ENCODE measurements at regions not wholly inside any gene's neighbourhood (a gene's known extent, or its start where the extent isn't known, plus 50 kb on each side); places are given as distances from the start of the nearest gene placed in this dataset.
"Not testable (repeated sequence)": the region's sequence is repeated elsewhere in the genome, so short reads cannot be mapped to it uniquely, and the experiment has no call there.

DNA sequence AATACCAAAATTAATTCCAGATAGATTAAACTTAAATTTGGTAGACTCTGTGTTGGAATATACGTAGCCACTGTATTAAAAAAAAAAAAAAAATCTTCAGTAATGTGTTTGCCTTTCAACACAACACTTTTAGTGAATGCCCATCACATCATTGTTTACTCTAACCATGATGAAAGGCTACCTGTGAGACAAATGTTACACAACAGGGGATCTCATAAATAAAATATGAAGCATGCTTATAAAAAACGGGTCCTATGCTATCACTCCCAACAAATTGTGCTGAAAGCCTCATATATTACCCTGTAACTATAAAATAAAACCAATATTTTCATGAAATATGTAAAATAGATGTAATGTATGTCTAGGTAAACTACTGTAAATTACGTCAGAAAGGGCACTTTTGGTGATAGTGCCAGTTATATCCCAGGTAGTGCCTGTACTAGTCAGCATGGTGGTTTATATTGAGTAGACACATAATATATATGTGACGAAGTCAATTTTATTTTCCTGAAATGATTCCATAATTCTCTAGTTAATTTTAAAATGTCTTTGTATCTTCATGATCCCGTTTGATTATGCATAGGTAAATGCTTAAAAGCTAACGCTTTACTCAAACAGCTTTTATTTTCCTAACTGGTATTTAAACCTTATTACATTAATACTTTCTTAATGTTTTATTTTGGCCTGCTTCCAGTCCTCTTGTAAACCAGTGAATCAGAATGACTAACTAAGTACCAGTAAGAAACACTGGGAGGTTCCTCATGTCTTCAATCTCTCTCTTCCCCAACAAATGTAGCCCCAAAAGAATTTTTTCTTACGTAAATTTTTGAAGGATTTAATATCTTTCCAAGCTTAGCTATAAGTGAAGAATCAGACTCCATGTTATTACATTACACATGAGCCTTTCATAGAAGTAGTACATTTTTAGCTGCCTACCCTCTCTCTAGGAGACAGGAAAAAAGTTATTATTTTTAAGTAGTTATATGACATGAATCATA is 420.3 kb downstream of the GABRG2 start:
- no peak for DNase-seq

DNA sequence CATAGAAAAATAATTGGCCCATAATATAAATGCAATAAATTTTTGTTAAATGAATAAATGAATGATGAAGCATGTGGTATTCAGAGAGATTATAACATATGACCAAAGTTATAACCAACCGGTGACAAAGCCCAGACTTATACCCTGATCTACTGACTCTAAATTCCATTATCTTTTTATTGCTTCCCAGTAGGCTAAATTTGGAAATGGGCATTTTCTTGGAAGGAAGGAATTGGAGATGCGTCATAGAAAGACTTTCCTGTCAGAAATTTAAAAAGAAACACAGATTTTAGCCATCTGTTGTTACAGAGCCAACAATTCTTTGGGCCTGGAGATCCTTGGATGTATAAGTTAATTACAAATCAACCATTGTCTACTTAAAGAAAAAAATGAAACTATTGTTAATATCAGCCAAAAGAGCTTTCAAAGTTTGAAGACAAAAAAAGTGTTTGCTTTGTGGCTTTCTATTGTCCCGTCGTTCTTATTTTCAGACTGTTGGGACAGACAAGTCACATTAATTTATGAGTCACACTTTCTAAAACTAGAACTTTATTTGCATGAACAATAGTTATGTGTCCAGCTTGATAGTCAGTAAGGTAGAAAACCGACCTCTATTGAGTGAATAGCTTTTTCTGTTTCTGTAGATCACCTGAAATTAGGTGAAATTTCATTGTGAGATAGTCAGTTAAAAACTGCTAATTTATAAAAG is 428.7 kb downstream of the GABRG2 start:
- no peak for DNase-seq

DNA sequence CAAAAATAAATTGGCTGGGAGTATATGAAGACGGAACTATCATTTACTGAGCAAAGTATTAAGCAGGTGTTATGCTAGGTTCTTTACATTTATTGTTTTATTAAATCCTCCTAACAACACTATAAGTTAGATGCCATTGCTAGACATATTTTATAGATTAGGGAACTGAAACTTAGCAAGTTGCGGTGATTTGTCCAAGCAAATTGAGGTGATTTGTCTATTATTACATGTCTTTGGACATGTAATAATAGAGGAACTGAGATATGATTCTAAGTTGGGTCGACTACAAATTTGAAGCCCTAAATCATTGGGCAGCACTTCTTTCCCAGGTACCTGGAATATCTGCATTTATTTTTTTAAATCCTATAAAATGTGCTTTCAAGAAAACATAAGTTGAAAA is 429.9 kb downstream of the GABRG2 start:
- no peak for DNase-seq

DNA sequence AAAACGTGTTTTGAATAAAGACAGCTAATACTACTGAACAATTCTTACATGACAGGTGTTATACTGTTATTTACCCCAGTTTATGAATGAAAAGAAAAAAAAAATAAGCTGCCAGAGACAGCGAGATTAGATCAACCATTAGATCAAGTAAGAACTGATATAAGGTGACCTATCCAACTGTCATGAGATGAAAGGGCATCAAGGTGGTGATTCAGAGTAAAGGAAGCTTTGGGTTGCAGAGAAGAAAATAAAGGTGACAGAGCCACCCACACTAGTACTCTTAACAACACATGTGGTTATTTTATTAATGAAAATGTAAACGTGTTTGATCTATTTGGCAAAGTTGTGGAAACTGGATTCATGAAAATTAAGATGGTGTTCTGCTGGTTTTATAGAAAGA is 435.2 kb downstream of the GABRG2 start:
- DNase-seq: no peak

DNA sequence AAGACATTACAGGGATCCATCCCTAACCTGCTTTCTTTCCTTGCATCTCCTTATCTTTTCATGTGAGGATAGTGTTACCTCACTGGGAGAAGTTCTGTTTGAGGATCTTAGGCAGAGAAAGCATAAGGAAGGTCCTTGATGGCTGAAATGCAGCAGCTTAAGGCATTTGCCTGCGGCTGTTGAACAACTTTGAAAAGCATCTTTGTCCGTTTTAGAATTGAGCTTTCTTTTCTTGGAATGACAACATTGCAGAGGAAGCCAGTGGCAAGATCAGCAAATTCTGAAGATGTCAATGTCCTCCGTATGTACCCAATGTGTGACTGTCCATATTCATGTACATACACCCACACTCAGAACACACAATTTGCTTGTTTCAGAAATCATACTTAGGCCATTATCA is 436.2 kb downstream of the GABRG2 start:
- DNase-seq: no peak

DNA sequence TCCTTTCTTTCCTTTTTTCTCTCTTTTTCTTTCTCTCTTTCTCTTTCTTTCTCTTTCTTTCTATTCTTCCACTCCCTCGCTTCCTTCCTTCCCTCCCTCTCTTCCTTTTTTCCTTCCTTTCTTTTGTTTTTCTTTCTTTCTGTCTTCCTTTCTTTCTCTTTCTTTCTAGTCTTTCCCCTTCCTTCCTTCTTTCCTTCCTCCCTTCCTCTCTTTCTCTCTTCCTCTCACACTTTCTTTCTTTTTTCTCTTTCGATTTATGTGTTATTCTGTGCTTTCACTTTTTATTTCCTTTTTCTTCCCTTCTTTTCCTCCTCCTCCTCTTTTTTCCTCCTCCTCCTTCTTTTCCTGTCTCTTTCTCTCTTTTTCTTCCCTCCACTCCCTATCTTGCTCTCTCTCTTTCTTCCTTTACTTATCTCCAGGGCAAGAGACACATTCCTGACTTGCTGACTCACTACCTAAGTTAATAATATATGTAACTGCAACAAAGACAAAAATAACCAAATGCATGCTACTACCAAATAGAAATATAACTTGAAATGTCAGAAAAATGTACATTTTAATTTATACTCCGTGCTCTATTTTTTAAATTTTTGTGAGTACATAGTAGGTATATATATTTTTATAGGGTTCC is 445.5 kb downstream of the GABRG2 start:
- no peak for DNase-seq

DNA sequence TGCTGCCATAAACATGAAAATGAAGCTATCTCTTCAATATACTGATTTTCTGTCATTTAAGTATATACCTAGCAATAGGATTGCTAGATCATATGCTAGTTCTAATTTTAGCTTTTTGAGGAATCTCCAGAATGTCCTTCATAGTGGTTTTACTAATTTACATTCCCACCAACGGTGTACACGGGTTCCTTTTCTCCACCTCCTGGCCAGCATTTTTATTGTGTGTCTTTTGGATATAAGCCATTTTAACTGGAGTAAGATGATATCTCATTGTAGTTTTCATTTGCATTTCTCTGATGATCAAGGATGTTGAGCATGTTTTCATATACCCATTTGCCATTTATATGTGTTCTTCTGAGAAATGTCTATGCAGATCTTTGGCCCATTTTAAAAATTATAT is 446.5 kb downstream of the GABRG2 start:
- DNase-seq: no peak

DNA sequence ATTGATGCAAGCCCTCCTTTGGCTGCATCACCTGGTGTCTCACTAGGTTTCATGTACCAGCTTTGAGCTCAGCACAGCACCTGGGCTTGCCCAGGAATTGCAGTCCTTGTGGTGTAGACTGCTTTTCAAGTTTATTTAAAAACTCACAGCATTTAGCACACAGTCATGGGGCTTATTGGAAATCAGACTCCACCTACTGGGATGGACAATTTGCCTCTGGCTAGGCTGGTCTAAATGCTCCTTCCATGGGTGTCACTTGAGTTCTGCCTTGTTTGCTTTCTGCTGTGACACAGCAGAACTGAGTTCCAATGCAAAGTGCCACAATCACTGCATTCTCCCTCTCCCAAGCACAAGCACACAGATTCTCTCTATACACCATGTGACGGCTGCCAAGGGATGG is 453.3 kb downstream of the GABRG2 start:
- no peak for DNase-seq

DNA sequence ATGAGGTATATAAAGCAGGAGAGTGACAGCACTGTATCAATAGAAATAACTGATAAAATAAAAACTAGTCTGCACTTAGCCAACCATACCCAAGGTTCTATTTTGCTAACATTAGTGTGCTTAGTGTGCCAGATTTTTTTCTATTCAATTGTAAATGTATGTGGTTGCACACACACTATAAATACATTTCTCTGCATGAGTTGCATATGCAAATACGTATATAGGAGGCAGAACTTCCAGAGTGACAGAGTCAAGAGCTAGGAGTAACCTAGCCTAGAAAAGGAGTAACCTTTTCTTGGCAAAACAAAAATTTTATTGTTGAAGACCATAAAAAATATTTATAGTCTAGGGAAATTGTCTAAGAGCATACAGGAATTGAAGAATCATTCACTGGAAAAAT is 461.6 kb downstream of the GABRG2 start:
- DNase-seq: no peak

DNA sequence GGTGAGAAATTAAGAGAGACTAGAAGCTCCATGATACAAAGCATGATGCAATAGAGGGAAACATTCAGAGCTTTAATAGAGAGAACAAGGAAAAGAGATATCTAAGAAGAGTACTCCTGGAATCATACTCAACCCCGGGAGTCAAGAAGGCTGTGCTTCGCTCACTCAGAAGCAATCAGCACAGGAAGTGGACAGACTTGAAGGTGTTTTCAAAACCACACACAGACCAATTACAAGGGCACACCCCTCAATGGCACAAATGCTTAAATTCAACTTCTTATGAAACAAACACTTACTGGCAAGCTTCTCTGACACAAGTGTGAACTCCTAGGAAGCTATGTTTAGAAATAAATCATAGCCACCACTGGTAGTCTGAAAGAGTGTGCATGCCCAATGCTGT is 462.3 kb downstream of the GABRG2 start:
- DNase-seq: no peak

DNA sequence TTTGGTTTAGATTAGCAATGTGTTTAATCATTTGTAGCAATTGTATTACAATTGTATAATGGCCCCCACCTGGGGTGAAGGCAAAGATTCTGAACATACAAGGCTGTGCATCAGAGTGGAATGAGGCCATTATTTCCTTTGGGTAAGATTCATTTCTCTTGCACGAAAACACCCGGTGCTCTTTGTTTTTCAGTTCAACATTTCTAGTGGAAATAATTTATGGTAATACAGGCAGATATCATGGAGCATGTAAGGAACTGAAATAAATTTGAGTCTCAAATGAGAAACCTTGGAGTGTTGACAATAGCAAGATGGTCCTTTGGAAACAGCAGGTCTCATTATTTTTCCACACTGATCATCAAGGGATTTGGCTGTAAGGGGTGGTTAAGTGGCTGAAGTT is 475.9 kb downstream of the GABRG2 start:
- peak; percentile 66 for DNase-seq

DNA sequence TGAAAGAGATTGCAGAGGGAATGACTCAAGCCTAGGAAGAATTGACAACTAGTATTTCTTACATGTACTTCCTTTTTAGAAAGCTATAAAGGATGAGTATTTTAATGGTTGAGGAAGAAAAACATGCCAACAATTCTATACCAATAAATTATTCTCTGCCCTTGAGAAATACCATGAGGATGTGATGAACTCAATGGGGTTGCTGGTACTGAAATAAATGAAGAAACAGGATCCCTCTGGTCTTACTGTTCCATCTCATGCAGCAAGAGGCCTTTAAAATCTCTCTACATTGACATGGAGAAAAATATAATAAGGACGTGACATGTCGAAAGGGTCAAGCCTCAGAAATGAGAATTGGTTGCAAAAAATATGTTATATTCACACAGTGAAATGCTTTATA is 477.3 kb downstream of the GABRG2 start:
- DNase-seq: no peak

DNA sequence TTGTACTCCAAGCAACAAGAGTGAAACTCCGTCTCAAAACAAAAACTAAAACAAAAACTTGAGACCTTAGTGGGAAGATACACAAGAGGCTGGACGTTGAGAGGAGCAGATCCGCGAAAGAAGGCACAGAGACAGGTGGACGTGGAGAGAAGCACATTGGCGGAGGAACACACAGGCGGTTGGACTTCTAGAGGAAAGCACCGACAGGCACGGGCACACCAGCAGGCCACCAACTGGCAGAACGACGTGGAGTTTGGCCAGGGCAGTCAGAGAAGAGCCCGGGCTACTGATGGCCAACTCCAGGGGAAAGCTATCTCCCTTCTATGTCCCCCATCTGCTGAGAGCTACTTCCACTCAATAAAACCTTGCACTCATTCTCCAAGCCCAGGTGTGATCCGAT is 482.7 kb downstream of the GABRG2 start:
- no peak for DNase-seq

DNA sequence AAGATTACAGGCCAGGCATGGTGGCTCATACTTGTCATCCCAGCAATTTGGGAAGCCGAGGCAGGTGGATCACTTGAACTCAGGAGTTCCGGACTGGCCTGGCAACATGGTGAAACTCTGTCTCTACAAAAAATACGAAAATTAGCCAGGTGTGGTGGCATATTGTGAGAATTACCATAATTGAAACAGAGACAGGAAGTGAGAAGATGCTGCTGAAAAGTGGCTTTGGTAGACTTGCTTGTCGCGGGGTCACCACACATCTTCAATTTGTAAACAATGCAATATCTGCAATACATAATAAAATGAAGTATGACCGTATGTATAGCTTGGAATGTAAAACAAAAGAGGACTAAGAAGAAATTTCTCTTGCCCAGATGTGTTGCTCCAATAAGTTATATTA is 490.5 kb downstream of the GABRG2 start:
- DNase-seq: no peak

DNA sequence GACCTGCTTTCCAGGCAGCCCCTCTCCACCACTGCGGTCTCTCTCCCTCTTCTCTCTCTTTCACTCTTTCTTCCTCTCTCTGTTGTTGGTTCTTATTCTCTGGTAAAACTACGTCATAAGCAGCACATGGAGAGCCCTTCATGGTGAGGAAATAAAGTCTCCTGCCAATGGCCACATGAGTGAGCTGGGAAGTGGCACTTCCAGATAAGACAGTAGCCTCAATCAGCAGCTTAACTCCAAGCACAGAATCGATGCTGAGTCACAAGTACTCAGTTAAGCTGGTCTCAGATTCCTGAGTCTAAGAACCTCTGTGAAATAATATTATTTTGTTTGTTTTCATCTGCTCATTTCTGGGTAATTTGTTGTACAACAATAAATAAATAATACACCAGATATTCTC is 500.1 kb downstream of the GABRG2 start:
- DNase-seq: no peak

DNA sequence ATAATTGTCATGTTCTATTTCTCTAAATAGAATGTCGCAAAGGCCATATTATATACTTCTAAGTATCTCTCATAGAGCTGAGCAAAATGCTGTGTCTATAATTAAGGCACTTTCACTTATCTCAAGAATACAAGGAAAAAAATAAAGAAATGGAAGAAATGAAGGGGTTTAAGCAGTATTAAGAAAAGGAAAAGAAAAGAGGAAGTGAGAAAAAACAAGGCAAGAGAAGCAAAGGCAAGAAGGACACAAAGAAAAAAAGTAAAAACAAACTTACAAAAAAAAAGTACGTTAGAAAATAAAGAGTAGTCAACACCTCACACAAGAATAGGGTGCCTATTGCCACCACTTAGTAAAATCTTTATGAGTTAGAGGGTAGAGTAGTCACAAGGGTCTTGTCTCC is 506.2 kb downstream of the GABRG2 start:
- DNase-seq: no peak

DNA sequence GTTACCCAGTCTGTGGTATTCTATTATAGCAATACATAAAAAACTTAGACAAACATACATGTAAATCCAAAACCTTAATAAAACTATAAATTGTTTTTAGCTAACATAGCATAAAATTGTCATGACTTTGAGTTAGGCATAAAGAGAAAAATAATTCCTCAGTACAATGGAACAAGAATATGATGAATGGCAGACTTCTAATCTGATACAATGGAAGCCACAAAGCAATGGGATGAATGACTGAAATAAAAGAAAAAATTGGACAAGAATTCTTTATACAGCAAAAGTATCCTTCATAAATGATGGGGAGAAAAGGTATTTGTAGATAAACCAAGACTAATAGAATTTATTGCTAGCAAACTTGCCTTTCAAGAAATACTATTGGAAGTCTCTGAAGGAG is 524.2 kb downstream of the GABRG2 start:
- DNase-seq: no peak

DNA sequence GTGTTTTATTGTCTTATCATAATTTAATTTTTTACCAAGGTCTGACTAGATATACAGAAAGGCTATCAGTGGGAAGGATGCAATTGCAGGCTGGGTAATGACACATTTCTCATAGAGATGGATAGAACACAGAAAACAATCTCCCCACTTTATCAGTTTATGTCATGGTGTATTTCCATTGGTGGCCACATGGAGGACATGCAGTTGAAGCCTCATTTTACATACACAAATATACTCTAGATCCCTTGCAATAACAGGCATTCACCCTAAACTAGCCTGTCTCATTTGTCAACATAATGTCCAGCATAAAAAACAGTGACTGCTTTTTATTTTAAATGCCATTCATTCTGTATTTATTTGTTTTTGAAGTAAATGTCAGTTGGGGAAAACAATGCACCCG is 526.3 kb downstream of the GABRG2 start:
- no peak for DNase-seq

DNA sequence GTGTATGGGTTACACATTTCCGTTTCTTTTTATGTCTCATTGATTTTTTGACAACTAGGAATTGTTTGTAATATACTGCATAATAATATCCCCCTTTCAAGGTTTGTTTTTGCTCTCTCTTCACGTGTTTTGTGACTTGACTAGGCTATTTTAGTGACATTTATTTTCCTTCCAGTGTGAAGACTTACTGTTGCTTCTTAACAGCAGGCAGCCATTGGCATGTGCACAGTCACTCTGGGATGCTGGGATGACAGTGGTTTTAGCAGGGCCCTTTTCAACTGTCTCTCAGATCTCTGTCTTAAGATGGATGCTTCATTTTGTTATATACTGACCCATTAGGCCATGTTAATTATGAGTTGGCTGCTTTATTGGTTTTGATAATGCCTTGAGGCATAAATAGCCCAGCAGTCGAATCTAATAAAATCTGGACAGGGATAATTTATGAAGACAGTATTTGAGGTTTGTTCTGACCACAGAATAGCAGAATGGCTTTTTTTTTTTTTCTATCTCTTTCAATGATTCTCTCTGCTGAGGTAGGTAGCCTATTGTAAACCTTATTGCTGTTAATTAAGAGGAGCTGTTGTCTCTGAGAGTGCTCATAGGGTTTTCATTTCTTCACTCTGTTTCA is 536.0 kb downstream of the GABRG2 start:
- peak; percentile 44 for DNase-seq

DNA sequence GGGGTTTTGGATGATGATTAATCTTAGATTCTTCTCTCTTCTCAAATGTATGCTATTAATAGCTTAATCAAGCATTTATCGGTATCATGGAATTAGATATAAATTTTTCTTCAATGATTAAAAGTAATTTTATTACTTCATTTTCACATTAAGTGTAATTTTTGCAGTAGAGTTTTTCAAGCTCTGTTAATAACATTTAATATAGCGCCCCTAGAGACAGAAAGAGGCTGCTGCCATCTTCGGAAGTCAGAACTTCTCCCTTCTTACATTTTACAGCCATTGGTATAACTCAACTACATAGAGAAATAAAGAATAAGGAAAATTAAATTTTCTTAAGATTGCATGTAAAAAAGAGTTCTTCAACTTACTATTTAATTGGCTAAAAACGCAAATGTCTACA is 540.3 kb downstream of the GABRG2 start:
- no peak for DNase-seq

DNA sequence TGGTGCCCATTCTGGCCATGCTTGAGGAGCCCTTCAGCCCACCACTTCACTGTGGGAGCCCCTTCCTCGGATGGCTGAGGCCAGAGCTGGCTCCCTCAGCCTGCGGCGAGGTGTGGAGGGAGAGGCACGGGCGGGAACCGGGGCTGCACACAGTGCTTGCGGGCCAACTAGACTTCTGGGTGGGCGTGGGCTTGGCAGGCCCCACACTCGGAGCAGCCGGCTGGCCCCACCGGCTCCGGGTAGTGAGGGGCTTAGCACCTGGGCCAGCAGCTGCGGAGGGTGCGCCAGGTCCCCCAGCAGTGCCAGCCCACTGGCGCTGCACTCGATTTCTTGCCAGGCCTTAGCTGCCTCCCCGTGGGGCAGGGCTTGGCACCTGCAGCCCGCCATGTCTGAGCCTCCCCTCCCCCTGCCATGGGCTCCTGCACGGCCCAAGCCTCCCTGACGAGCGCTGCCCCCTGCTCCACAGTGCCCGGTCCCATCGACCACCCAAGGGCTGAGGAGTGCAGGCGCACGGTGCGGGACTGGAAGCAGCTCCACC is 554.2 kb downstream of the GABRG2 start:
- not testable (repeated sequence) for DNase-seq

DNA sequence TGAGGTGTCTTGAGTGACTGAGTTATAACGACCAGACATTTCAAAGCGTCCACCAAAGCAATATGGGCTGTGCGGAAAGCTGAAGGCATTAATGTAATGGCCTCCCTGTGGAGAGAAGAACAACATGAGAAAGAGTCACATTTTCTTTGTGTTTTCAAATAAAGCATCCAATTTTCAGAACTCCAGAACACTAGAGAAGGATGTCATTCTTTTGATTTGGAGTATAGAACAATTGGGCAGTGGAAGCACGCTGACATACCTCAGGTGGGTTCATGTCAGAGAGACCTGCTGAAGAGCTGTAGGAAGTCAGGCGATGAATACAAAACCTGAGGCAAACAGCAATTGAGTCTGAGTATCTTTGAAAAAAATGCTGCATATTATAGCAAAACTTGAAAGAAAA is 556.5 kb downstream of the GABRG2 start:
- DNase-seq: peak; percentile 9

DNA sequence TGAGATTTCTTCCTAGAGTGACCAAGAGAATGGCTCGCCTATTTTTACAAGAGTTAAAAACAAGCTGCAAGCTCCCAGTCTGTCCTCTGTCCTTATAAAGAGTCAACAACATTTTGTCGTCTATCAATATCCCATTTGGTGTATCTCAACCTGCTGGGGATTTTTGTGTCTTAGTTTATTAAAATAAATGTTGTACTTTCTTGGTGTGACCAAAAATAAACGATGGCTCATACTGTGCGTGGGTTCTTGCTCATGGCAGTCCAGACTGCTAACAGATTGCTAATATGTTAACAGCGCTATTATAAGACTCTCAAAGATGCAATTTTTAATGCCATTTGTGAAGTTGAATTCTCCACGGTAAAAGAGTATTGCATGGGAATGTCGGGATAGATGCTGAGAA is 569.9 kb downstream of the GABRG2 start:
- no peak for DNase-seq
